ENCODE measurements at regions not wholly inside any gene's neighbourhood (a gene's known extent, or its start where the extent isn't known, plus 50 kb on each side); places are given as distances from the start of the nearest gene placed in this dataset.

GRCh38 chr10:83432261-83433045 lies 706.9 kb upstream of the GHITM start:
- no peaks in the 10 kb centered on the region for H3K4me1 Mint-ChIP-seq
- no peak for DNase-seq (ENCODE audit: low read depth, low spot score)
- H3K27ac Mint-ChIP-seq (ENCODE audit: unreplicated experiment) = no peak overlapping the region
- no peak for TF ChIP-seq CTCF (conservative IDR thresholded peaks at IDR 0.05)
- H3K36me3 Mint-ChIP-seq (ENCODE audit: low read depth) = peaks cover 2% of the 10 kb centered on the region
- no peaks in the 10 kb centered on the region for H3K27me3 Mint-ChIP-seq (ENCODE audit: low read depth)
- H3K9me3 Mint-ChIP-seq = peaks cover 8% of the 10 kb centered on the region
- H3K4me3 Mint-ChIP-seq = no peak overlapping the region

GRCh38 chr10:83433705-83434104 lies 705.6 kb upstream of the GHITM start:
- Mint-ChIP-seq H3K9me3 (peaks cover 6% of the 10 kb centered on the region), H3K4me3 (no peak overlapping the region), H3K4me1 (no peaks in the 10 kb centered on the region), H3K36me3 (ENCODE audit: low read depth) (peaks cover 2% of the 10 kb centered on the region), H3K27ac (ENCODE audit: unreplicated experiment) (no peak overlapping the region), H3K27me3 (ENCODE audit: low read depth) (no peaks in the 10 kb centered on the region)
- TF ChIP-seq CTCF (conservative IDR thresholded peaks at IDR 0.05) = no peak
- DNase-seq (ENCODE audit: low read depth, low spot score) = no peak

- no peak for TF ChIP-seq CTCF (conservative IDR thresholded peaks at IDR 0.05)
- Mint-ChIP-seq H3K36me3 (ENCODE audit: low read depth) (peaks cover 2% of the 10 kb centered on the region), H3K27me3 (ENCODE audit: low read depth) (no peaks in the 10 kb centered on the region), H3K4me1 (no peaks in the 10 kb centered on the region), H3K27ac (ENCODE audit: unreplicated experiment) (peak overlapping the region; percentile 15), H3K4me3 (no peak overlapping the region), H3K9me3 (peaks cover 2% of the 10 kb centered on the region)
- DNase-seq (ENCODE audit: low read depth, low spot score) = no peak
Observed at GRCh38 chr10:83448013-83448412, 691.3 kb upstream of the GHITM start.

- H3K27ac Mint-ChIP-seq (ENCODE audit: unreplicated experiment) = no peak overlapping the region
- no peaks in the 10 kb centered on the region for H3K27me3 Mint-ChIP-seq (ENCODE audit: low read depth)
- no peak for DNase-seq (ENCODE audit: low read depth, low spot score)
- TF ChIP-seq CTCF (conservative IDR thresholded peaks at IDR 0.05) = no peak
- H3K36me3 Mint-ChIP-seq (ENCODE audit: low read depth) = no peaks in the 10 kb centered on the region
- H3K4me3 Mint-ChIP-seq = no peak overlapping the region
- H3K4me1 Mint-ChIP-seq = no peaks in the 10 kb centered on the region
- peaks cover under 1% of the 10 kb centered on the region for H3K9me3 Mint-ChIP-seq
Observed at GRCh38 chr10:83458611-83459010, 680.7 kb upstream of the GHITM start.

- Mint-ChIP-seq H3K36me3 (ENCODE audit: low read depth) (no peaks in the 10 kb centered on the region), H3K27ac (ENCODE audit: unreplicated experiment) (no peak overlapping the region), H3K27me3 (ENCODE audit: low read depth) (no peaks in the 10 kb centered on the region), H3K9me3 (peaks cover 2% of the 10 kb centered on the region), H3K4me1 (no peaks in the 10 kb centered on the region), H3K4me3 (no peak overlapping the region)
- no peak for TF ChIP-seq CTCF (conservative IDR thresholded peaks at IDR 0.05)
- DNase-seq (ENCODE audit: low read depth, low spot score) = no peak
Observed at GRCh38 chr10:83459124-83459523, 680.2 kb upstream of the GHITM start.
